ENCODE measurements at regions not wholly inside any gene's neighbourhood (a gene's known extent, or its start where the extent isn't known, plus 50 kb on each side); places are given as distances from the start of the nearest gene placed in this dataset.

DNA sequence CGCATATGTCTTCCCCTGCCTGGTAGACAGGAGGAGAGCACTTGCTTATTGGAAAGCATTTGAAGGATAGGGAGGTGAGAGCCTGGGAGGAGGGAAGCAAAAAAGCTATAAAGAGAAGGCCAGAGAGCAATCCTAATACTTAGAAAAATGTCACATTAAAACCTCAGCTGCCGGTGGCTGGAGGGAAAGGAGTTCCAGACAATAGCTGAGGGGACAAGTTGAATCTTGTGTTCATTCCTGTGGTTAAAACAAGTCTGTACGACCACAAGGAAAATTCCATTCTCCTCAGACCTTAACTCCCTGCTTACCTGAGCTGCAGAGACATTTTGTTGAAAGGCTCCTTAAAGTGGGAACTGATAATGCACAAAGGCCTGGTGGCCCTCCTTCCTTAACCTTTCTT, 218.8 kb upstream of the CAMK1G start:
- TF ChIP-seq EZH2phosphoT487 (IDR thresholded peaks at IDR 0.05; ENCODE audit: insufficient read depth, low read depth) (no peak), EZH2 (IDR thresholded peaks at IDR 0.05; ENCODE audit: insufficient read depth, poor library complexity, severe bottlenecking) (no peak)
